SK-N-SH treated with all-trans-retinoic acid at 6 μM for 48 hours (cell line): ENCODE measurements at regions not wholly inside any gene's neighbourhood (a gene's known extent, or its start where the extent isn't known, plus 50 kb on each side); places are given as distances from the start of the nearest gene placed in this dataset.

Experiments used
- ARNTL ChIP-seq: fragments of 450-650 bp; formaldehyde crosslinking; IDR thresholded peaks from 2 replicates; pipeline ENCODE4 v1.5.0; 2020; ENCODE audit warnings: low read depth, mild to moderate bottlenecking, moderate library complexity, borderline replicate concordance
- ESRRG ChIP-seq: fragments of 250-450 bp; sonication (Bioruptor Pico); IDR thresholded peaks from 2 replicates; pipeline ENCODE4 v1.6.1; 2021; ENCODE audit warnings: mild to moderate bottlenecking
- GLIS3 ChIP-seq: fragments of 250-450 bp; sonication (Bioruptor Pico); IDR thresholded peaks from 2 replicates; pipeline ENCODE4 v1.5.0; 2020; ENCODE audit warnings: mild to moderate bottlenecking, moderate library complexity
- ISL1 ChIP-seq: fragments of 250-450 bp; sonication (Bioruptor Pico); IDR thresholded peaks from 2 replicates; pipeline ENCODE4 v2.1.2; 2022; ENCODE audit warnings: mild to moderate bottlenecking, moderate library complexity
- RARB ChIP-seq: fragments of 250-450 bp; sonication (Bioruptor Pico); IDR thresholded peaks from 2 replicates; pipeline ENCODE4 v1.8.0; 2021; ENCODE audit warnings: mild to moderate bottlenecking, moderate library complexity
- TCF4 ChIP-seq: fragments of 250-450 bp; sonication (Bioruptor Pico); IDR thresholded peaks from 2 replicates; pipeline ENCODE4 v1.8.0; 2021; ENCODE audit warnings: mild to moderate bottlenecking, moderate library complexity, borderline replicate concordance
- ZFP3 ChIP-seq: fragments of 250-450 bp; sonication (Bioruptor Pico); IDR thresholded peaks from 2 replicates; pipeline ENCODE4 v1.5.0; 2020; ENCODE audit warnings: mild to moderate bottlenecking, moderate library complexity
- ZFP30 ChIP-seq: fragments of 450-650 bp; formaldehyde crosslinking; IDR thresholded peaks from 2 replicates; pipeline ENCODE4 v1.5.0; 2022; ENCODE audit warnings: mild to moderate bottlenecking, moderate library complexity
- ZNF565 ChIP-seq: fragments of 450-650 bp; formaldehyde crosslinking; conservative IDR thresholded peaks from 2 replicates; pipeline ENCODE4 v1.5.0; 2020; ENCODE audit warnings: low read depth, mild to moderate bottlenecking, moderate library complexity
- ZNF70 ChIP-seq: fragments of 450-650 bp; formaldehyde crosslinking; IDR thresholded peaks from 2 replicates; pipeline ENCODE4 v1.5.0; 2020; ENCODE audit warnings: mild to moderate bottlenecking, moderate library complexity
- TF ChIP-seq, protein P1 (sequence below): fragments of 250-450 bp; sonication (Bioruptor Pico); IDR thresholded peaks from 2 replicates; pipeline ENCODE4 v1.5.1; 2020; ENCODE audit warnings: low read depth, mild to moderate bottlenecking, moderate library complexity
- TF ChIP-seq, protein P2 (sequence below): fragments of 250-450 bp; sonication (Bioruptor Pico); IDR thresholded peaks from 2 replicates; pipeline ENCODE4 v1.5.0; 2020; ENCODE audit warnings: mild to moderate bottlenecking, moderate library complexity
- TF ChIP-seq, protein P3 (sequence below): fragments of 250-450 bp; sonication (Bioruptor Pico); IDR thresholded peaks from 2 replicates; pipeline ENCODE4 v1.8.0; 2021; ENCODE audit warnings: low read depth, mild to moderate bottlenecking, moderate library complexity, borderline replicate concordance
- TF ChIP-seq, protein P4 (sequence below): fragments of 250-450 bp; sonication (Bioruptor Pico); IDR thresholded peaks from 2 replicates; pipeline ENCODE4 v1.8.0; 2020; ENCODE audit warnings: mild to moderate bottlenecking, moderate library complexity, borderline replicate concordance

DNA sequence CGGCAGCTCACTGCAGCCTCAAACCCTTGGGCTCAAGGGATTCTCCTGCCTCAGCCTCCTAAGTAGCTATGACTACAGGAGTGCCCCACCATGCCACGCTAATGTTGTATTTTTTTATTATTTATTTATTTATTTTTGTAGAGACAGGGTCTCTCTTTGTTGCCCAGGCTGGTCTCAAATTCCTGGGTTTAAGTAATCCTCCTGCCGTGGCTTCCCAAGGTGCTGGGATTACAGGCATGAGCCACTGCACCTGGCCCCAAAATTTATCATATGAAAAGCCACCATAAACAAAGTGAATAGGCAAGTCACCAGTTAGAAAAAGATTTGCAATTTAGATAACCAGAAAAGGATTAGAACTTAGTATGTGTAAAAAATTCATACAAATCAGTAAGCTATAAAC is 138.6 kb upstream of the NCK2 start:
- TF ChIP-seq ZFP30 (CRISPR knock-in tag) = no peak
- TF ChIP-seq, protein P1, sequence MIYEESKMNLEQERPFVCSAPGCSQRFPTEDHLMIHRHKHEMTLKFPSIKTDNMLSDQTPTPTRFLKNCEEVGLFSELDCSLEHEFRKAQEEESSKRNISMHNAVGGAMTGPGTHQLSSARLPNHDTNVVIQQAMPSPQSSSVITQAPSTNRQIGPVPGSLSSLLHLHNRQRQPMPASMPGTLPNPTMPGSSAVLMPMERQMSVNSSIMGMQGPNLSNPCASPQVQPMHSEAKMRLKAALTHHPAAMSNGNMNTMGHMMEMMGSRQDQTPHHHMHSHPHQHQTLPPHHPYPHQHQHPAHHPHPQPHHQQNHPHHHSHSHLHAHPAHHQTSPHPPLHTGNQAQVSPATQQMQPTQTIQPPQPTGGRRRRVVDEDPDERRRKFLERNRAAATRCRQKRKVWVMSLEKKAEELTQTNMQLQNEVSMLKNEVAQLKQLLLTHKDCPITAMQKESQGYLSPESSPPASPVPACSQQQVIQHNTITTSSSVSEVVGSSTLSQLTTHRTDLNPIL (CRISPR knock-in tag) = no peak
- TF ChIP-seq GLIS3 = no peak
- TF ChIP-seq ISL1 (CRISPR knock-in tag) = no peak
- TF ChIP-seq, protein P2, sequence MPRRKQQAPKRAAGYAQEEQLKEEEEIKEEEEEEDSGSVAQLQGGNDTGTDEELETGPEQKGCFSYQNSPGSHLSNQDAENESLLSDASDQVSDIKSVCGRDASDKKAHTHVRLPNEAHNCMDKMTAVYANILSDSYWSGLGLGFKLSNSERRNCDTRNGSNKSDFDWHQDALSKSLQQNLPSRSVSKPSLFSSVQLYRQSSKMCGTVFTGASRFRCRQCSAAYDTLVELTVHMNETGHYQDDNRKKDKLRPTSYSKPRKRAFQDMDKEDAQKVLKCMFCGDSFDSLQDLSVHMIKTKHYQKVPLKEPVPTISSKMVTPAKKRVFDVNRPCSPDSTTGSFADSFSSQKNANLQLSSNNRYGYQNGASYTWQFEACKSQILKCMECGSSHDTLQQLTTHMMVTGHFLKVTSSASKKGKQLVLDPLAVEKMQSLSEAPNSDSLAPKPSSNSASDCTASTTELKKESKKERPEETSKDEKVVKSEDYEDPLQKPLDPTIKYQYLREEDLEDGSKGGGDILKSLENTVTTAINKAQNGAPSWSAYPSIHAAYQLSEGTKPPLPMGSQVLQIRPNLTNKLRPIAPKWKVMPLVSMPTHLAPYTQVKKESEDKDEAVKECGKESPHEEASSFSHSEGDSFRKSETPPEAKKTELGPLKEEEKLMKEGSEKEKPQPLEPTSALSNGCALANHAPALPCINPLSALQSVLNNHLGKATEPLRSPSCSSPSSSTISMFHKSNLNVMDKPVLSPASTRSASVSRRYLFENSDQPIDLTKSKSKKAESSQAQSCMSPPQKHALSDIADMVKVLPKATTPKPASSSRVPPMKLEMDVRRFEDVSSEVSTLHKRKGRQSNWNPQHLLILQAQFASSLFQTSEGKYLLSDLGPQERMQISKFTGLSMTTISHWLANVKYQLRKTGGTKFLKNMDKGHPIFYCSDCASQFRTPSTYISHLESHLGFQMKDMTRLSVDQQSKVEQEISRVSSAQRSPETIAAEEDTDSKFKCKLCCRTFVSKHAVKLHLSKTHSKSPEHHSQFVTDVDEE (CRISPR knock-in tag) = no peak
- no peak for TF ChIP-seq ARNTL (CRISPR knock-in tag)
- TF ChIP-seq ESRRG (CRISPR knock-in tag) = no peak
- TF ChIP-seq, protein P3, sequence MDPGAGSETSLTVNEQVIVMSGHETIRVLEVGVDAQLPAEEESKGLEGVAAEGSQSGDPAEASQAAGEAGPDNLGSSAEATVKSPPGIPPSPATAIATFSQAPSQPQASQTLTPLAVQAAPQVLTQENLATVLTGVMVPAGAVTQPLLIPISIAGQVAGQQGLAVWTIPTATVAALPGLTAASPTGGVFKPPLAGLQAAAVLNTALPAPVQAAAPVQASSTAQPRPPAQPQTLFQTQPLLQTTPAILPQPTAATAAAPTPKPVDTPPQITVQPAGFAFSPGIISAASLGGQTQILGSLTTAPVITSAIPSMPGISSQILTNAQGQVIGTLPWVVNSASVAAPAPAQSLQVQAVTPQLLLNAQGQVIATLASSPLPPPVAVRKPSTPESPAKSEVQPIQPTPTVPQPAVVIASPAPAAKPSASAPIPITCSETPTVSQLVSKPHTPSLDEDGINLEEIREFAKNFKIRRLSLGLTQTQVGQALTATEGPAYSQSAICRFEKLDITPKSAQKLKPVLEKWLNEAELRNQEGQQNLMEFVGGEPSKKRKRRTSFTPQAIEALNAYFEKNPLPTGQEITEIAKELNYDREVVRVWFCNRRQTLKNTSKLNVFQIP (CRISPR knock-in tag) = no peak
- no peak for TF ChIP-seq ZNF565 (CRISPR knock-in tag)
- TF ChIP-seq, protein P4, sequence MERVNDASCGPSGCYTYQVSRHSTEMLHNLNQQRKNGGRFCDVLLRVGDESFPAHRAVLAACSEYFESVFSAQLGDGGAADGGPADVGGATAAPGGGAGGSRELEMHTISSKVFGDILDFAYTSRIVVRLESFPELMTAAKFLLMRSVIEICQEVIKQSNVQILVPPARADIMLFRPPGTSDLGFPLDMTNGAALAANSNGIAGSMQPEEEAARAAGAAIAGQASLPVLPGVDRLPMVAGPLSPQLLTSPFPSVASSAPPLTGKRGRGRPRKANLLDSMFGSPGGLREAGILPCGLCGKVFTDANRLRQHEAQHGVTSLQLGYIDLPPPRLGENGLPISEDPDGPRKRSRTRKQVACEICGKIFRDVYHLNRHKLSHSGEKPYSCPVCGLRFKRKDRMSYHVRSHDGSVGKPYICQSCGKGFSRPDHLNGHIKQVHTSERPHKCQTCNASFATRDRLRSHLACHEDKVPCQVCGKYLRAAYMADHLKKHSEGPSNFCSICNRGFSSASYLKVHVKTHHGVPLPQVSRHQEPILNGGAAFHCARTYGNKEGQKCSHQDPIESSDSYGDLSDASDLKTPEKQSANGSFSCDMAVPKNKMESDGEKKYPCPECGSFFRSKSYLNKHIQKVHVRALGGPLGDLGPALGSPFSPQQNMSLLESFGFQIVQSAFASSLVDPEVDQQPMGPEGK (CRISPR knock-in tag) = no peak
- TF ChIP-seq ZFP3 (CRISPR knock-in tag) = no peak
- TF ChIP-seq RARB (CRISPR knock-in tag) = no peak
- no peak for TF ChIP-seq ZNF70
- TF ChIP-seq TCF4 (CRISPR knock-in tag) = no peak
